ENCODE measurements at regions not wholly inside any gene's neighbourhood (a gene's known extent, or its start where the extent isn't known, plus 50 kb on each side); places are given as distances from the start of the nearest gene placed in this dataset.
"Not testable (repeated sequence)": the region's sequence is repeated elsewhere in the genome, so short reads cannot be mapped to it uniquely, and the experiment has no call there.

DNA sequence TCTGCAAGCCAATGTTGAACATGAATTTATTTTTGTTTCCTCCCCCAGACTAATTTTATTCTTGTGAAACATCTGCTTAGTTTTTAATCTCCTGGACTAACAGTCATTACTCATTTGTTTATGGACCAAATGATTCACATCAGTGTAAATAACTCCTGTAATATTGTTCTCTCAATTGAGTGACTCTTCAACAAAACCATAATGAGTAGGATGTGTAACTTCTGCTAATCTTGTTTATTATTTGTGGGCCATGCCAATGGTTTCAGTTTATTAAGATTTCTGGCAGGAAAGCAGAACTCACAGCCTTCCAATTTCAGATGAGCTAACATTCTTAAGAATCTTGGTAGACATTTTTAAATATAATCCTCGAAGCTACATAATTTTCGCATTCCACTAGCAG, 1216.3 kb upstream of the GOT2 start:
- Mint-ChIP-seq H3K4me1 (no peaks in the 10 kb centered on the region), H3K27me3 (no peaks in the 10 kb centered on the region), H3K9me3 (peaks cover 4% of the 10 kb centered on the region), H3K4me3 (no peak overlapping the region), H3K36me3 (no peaks in the 10 kb centered on the region), H3K27ac (no peak overlapping the region)
- DNase-seq: no peak

DNA sequence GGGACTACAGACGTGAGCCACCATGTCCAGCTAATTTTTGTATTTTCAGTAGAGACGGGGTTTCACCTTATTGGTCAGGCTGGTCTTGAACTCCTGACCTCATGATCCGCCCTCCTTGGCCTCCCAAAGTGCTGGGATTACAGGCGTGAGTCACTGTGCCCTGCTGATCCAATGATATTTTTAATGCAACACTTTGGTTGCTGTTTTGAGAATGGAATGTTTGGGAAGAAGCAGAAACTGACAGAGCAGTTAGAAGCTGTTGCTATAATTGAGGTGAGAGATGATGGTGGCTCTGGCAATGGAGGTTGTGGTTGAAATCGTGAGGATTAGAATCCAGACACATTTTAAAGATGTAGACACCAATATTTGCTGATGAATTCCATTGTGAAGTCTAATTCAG, 1209.9 kb upstream of the GOT2 start:
- H3K4me3 Mint-ChIP-seq, H3K36me3 Mint-ChIP-seq, H3K4me1 Mint-ChIP-seq, DNase-seq, H3K27me3 Mint-ChIP-seq, H3K27ac Mint-ChIP-seq, H3K9me3 Mint-ChIP-seq: not testable (repeated sequence)

DNA sequence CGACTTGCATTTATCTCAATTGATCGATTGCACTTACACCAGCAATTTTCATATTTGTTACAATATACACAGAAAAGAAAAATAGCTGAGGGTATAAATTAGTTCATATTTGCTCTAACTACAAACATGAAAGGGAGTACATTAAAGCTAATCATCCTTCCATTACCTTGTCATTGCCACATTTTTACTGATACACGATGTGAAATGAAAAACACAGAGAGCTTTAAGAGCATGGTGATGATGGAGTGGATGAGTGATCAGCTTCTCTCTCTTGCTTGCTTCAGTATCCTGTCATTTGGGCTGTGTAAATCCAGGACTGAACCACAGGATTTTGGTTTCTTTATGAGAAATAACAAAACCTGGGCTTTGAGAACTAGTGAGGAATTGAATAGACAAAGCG, 1207.5 kb upstream of the GOT2 start:
- no peak for DNase-seq
- peaks cover 2% of the 10 kb centered on the region for H3K9me3 Mint-ChIP-seq
- no peaks in the 10 kb centered on the region for H3K4me1 Mint-ChIP-seq
- H3K27me3 Mint-ChIP-seq: no peaks in the 10 kb centered on the region
- no peaks in the 10 kb centered on the region for H3K36me3 Mint-ChIP-seq
- no peak overlapping the region for H3K27ac Mint-ChIP-seq
- no peak overlapping the region for H3K4me3 Mint-ChIP-seq

DNA sequence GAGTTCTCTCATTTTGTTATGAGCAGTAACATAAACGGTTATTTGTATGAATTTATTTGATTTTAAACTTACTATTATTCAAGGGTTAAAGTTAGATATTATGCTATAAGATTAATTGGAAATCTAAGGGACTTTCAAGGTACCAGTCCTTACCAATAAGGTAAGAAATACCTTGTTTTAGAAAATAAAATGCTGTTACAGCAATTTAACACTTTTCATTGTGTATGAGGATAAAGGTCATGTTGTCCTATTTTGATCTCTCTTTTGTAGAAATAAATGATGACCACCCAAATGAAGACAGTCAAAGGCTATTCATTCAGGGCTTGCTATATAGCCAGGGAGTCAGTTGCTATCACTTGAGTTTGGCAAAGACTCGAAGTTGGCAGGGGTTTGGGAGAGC, 1185.9 kb upstream of the GOT2 start:
- DNase-seq: no peak
- no peaks in the 10 kb centered on the region for H3K4me1 Mint-ChIP-seq
- H3K4me3 Mint-ChIP-seq: no peak overlapping the region
- H3K27me3 Mint-ChIP-seq: no peaks in the 10 kb centered on the region
- H3K9me3 Mint-ChIP-seq: peaks cover 5% of the 10 kb centered on the region
- no peaks in the 10 kb centered on the region for H3K36me3 Mint-ChIP-seq
- no peak overlapping the region for H3K27ac Mint-ChIP-seq

DNA sequence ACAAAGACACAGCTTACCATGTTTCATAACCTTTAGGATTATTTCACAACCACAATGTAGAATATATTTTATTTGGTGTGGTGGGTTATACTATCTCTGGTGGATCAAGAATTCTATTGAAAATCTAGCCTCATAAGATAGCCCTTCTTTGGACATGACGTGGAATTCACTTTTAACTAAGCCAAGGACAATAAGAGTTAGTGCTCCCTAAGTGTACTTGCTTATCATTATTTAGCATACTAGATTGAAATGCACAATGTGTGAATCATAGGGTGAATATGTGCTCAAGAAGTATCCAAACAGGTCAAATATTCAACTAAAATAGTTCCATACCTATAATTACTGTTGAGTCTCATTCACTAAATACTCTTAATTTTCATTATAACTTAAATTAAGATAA, 1179.5 kb upstream of the GOT2 start:
- no peak overlapping the region for H3K27ac Mint-ChIP-seq
- no peak for DNase-seq
- no peak overlapping the region for H3K4me3 Mint-ChIP-seq
- H3K27me3 Mint-ChIP-seq: no peaks in the 10 kb centered on the region
- H3K36me3 Mint-ChIP-seq: no peaks in the 10 kb centered on the region
- peaks cover 2% of the 10 kb centered on the region for H3K9me3 Mint-ChIP-seq
- no peaks in the 10 kb centered on the region for H3K4me1 Mint-ChIP-seq

DNA sequence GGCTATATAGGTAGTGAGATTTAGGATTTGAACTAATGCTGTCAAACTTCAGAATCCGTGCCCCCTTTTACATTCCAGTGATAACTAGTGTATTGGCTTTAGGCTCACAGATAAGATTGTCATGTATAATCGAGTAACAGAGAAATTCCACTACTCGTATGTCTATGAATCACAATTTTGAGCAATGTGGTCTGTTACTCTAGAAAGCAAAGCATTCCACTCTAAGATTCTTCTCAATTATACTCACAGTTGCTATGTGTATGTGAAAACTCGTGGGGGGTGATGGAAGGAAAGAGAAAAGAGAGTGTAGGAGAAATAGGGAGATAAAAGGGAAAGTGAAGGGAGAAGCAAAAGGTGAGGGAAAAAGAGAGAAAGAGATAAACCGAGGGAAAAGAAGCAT, 1175.1 kb upstream of the GOT2 start:
- Mint-ChIP-seq H3K27ac (no peak overlapping the region), H3K9me3 (peaks cover 2% of the 10 kb centered on the region), H3K4me3 (no peak overlapping the region), H3K4me1 (no peaks in the 10 kb centered on the region), H3K27me3 (no peaks in the 10 kb centered on the region), H3K36me3 (no peaks in the 10 kb centered on the region)
- no peak for DNase-seq

DNA sequence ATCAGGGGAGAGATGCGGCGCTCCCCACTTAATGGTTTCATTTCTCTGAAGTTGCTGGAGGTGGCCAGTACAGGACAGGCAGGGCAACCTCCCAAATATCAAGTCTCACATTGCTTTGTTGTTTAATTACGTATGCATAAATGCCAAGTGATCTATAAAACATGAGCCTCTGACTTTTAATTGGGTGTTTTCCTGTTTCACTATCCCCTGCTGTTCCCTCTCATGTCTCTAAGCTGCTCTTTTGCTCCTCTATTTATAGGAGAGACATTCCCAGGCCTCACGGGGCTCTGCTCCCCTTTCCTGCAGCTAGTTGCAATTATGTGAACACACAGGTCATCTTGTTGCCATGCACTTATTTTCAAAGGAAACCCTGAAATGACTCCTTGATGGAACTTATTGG, 1173.5 kb upstream of the GOT2 start:
- H3K27me3 Mint-ChIP-seq: no peaks in the 10 kb centered on the region
- no peaks in the 10 kb centered on the region for H3K36me3 Mint-ChIP-seq
- H3K4me3 Mint-ChIP-seq: no peak overlapping the region
- no peaks in the 10 kb centered on the region for H3K4me1 Mint-ChIP-seq
- peaks cover 2% of the 10 kb centered on the region for H3K9me3 Mint-ChIP-seq
- no peak overlapping the region for H3K27ac Mint-ChIP-seq
- no peak for DNase-seq

DNA sequence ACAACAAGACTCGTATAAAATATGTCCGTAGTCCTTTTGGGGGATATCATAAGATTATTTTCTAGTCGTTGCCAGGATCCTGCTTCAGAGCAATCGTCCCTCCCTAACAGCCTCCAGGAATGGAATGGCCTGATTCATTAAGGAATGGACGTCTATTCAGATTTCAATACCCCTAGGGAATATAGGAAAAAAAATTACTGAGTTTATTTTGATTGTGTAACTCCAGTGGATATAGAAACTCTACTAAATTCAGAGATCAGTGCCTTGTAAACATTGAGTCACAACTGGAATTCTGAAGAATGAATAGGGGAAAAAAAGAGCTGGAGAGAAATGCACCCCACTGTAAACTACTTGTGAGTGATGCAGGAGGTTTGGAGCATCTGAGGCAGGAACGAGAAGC, 1171.5 kb upstream of the GOT2 start:
- H3K27ac Mint-ChIP-seq: no peak overlapping the region
- no peak overlapping the region for H3K4me3 Mint-ChIP-seq
- H3K27me3 Mint-ChIP-seq: no peaks in the 10 kb centered on the region
- no peaks in the 10 kb centered on the region for H3K9me3 Mint-ChIP-seq
- DNase-seq: no peak
- H3K4me1 Mint-ChIP-seq: no peaks in the 10 kb centered on the region
- no peaks in the 10 kb centered on the region for H3K36me3 Mint-ChIP-seq

DNA sequence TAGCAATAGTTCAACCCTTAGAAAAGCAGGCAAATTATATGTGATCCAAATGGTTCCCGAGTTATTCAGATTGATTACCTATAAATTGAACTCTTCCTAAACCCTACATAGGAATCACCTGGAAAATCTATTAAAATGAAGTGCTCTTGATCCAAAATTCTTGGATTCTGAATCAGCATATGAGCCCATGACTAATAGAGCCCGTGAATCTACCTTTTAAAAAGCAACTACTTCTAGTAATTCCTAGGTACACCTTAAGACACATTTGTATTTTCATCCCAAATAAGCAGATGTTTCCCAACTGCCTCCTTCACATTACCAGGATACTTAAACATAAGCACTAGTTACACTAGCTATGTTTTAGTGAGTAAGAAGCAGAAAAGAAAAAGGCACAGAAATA, 1171.0 kb upstream of the GOT2 start:
- Mint-ChIP-seq H3K4me3 (no peak overlapping the region), H3K36me3 (no peaks in the 10 kb centered on the region), H3K9me3 (no peaks in the 10 kb centered on the region), H3K27me3 (no peaks in the 10 kb centered on the region), H3K4me1 (no peaks in the 10 kb centered on the region), H3K27ac (no peak overlapping the region)
- no peak for DNase-seq

DNA sequence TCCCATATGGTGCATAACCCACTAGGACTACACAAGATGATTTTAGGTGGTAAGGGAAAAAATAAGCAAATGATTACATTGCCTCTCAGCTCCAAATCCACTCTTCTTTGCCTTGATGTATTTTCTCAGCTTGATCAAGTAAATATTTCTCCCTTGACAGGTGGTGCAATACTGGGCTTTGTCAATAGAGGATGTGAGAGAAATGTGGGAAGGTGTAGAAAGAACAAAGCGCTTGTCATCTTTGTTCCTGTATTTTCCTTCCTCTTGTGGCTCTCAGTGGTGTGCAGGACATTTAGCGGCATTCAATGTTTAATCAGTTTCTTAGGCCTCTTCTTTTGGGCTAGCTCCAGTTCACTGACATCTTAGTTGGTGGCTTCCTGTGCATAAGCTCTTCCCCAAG, 1165.8 kb upstream of the GOT2 start:
- H3K27ac Mint-ChIP-seq: no peak overlapping the region
- no peaks in the 10 kb centered on the region for H3K4me1 Mint-ChIP-seq

DNA sequence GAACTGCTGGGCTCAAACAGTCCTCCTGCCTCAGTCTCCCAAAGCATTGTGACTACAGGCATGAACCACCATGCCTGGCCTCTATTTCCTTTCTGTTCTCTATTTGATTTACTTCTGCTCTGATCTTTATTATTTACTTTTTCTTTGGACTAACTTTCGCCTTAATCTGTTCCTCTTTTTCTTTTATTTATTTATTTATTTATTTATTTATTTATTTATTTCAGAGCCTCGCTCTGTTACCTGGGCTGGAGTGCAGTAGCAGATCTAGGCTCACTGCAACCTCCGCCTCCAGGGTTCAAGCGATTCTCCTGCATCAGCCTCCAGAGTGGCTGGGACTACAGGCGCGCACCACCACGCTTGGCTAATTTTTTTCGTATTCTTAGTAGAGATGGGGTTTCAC, 1158.3 kb upstream of the GOT2 start:
- H3K4me3 Mint-ChIP-seq: no peak overlapping the region
- no peaks in the 10 kb centered on the region for H3K36me3 Mint-ChIP-seq
- H3K9me3 Mint-ChIP-seq: peaks cover 21% of the 10 kb centered on the region
- H3K27me3 Mint-ChIP-seq: no peaks in the 10 kb centered on the region
- DNase-seq: no peak
- no peak overlapping the region for H3K27ac Mint-ChIP-seq
- no peaks in the 10 kb centered on the region for H3K4me1 Mint-ChIP-seq

More for the DNA sequence above, 1165.8 kb upstream of the GOT2 start:
- H3K27me3 Mint-ChIP-seq: no peaks in the 10 kb centered on the region
- no peak for DNase-seq
- H3K9me3 Mint-ChIP-seq: peaks cover 3% of the 10 kb centered on the region
- H3K4me3 Mint-ChIP-seq: no peak overlapping the region
- H3K36me3 Mint-ChIP-seq: no peaks in the 10 kb centered on the region

DNA sequence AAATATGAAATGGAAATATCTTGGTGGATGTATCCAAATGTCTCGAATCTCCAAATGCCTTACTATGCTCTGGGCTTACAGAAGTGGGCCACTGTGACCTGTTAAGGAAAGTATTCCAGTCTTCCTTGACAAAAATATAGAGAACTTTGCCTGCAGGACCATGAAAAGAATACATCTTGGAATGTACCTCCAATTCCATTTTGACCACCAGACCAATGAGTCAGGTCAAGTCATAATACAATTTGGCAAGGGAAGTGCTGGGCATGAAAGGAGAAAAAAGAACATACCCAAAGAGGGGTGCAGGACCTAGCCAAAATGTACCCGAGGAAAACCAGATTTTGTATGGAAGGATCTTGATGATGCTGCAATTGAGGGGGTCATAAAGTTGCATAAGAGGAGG, 1153.7 kb upstream of the GOT2 start:
- Mint-ChIP-seq H3K9me3 (peaks cover 12% of the 10 kb centered on the region), H3K27ac (no peak overlapping the region), H3K4me3 (no peak overlapping the region), H3K4me1 (no peaks in the 10 kb centered on the region), H3K27me3 (no peaks in the 10 kb centered on the region), H3K36me3 (no peaks in the 10 kb centered on the region)
- DNase-seq: no peak

DNA sequence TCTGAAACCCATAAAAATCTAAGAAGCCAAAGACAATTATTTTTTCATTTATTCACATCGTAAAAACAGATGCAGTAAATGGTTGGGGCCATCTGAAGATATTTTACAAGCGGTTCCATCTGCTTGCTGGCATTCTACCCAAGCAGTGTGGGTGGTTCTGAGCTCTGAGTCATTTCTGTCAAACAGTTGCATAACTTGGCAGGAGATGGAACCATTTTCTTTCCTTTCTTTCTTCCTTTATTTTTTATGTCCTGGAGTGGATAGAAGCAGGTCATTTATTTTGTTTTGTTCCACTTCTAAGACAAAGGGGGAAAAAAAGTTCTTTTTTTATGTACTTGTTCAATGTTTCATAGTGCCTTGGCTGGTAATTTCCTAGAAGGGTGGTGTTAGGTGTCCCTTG, 1151.9 kb upstream of the GOT2 start:
- Mint-ChIP-seq H3K27ac (no peak overlapping the region), H3K4me1 (no peaks in the 10 kb centered on the region), H3K27me3 (no peaks in the 10 kb centered on the region)

DNA sequence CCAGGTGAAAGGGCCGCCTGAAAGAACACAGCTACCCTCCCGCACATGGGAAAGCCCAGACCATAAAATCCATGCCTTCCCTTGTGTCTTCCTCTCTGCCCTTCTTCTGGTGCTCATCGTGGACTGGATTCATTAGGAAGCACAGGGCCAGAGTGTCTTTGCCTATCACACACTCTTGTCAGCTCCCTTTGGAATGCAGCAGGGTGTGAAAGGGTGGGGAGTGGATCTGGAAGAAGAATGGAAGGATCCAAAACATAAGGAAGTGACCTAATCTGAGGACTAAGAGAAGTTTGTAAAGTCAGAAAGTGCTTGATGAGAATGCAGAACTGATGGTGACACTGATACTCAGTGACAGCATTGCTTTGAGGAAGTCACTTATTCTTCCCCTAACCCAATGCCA, 1147.3 kb upstream of the GOT2 start:
- H3K27ac Mint-ChIP-seq: no peak overlapping the region
- DNase-seq: no peak
- H3K36me3 Mint-ChIP-seq: no peaks in the 10 kb centered on the region
- no peaks in the 10 kb centered on the region for H3K27me3 Mint-ChIP-seq
- H3K4me1 Mint-ChIP-seq: no peaks in the 10 kb centered on the region
- H3K9me3 Mint-ChIP-seq: no peaks in the 10 kb centered on the region
- H3K4me3 Mint-ChIP-seq: no peak overlapping the region

More for the DNA sequence above, 1151.9 kb upstream of the GOT2 start:
- no peak for DNase-seq
- Mint-ChIP-seq H3K9me3 (peaks cover 9% of the 10 kb centered on the region), H3K36me3 (no peaks in the 10 kb centered on the region), H3K4me3 (no peak overlapping the region)

DNA sequence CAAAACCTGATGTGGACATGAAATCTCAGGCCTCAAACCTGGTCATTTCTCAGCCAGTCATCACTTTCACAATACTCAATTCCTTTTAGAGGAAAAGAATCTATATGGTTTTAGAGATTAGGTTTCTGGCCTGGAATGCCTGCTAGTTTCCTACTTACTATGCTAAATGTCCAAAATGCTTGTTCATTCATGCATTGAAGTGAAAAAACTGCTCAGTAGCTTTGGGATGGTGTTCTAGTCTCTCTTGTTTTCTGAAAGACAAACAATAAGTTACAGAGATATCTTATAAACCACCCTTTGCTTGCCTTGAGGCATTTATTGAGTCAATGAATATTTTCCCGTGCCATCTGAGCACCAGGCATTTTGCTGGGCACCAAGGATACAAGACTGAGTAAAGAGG, 1146.5 kb upstream of the GOT2 start:
- Mint-ChIP-seq H3K4me1 (no peaks in the 10 kb centered on the region), H3K4me3 (no peak overlapping the region), H3K27me3 (no peaks in the 10 kb centered on the region), H3K9me3 (no peaks in the 10 kb centered on the region), H3K27ac (no peak overlapping the region), H3K36me3 (no peaks in the 10 kb centered on the region)
- DNase-seq: no peak

DNA sequence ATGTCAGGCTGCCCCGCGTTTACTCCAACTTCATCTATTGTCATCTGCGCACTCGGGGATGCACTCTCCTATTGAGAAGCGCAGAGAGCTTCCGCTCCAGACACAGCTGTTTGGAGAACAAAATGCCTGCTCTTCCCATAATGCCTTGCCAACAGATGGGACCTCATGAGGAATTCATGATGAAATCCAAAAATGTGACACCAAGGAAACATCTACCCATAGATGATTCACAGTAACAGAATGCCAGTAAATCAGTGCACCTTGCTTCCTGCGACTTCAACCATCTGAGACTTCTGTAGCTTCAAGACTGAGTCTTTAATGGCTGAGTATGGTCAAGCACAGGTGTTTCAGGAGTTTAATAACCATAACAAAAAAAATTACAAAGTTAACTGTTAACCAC, 1144.9 kb upstream of the GOT2 start:
- H3K36me3 Mint-ChIP-seq: no peaks in the 10 kb centered on the region
- no peaks in the 10 kb centered on the region for H3K9me3 Mint-ChIP-seq
- no peaks in the 10 kb centered on the region for H3K4me1 Mint-ChIP-seq
- no peaks in the 10 kb centered on the region for H3K27me3 Mint-ChIP-seq
- DNase-seq: no peak
- no peak overlapping the region for H3K27ac Mint-ChIP-seq
- H3K4me3 Mint-ChIP-seq: no peak overlapping the region

DNA sequence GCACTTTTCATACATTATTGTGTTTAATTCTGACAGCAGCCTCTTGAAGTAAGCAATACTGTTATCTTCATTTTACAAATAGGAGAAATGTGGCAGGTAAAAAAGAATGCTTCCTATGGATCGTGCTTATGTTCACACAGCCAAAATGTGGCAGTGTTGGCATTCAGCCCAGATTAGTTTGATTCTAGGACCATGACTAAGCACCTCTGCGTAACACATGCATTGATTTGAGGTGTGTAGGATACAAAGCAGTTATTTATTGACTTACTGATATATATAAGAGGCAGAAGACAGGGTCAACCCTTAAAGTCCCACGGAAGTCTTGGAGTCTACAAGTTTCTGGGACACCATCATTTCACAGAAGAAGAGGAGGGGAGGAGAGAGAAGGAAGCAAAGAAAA, 1144.4 kb upstream of the GOT2 start:
- DNase-seq: no peak
- H3K9me3 Mint-ChIP-seq: no peaks in the 10 kb centered on the region

More for the DNA sequence above, 1144.4 kb upstream of the GOT2 start:
- Mint-ChIP-seq H3K4me1 (no peaks in the 10 kb centered on the region), H3K27ac (no peak overlapping the region), H3K27me3 (no peaks in the 10 kb centered on the region), H3K36me3 (no peaks in the 10 kb centered on the region), H3K4me3 (no peak overlapping the region)

Measured in activated naive CD8-positive, alpha-beta T cell treated with anti-CD3 and anti-CD28 coated beads for 36 hours (primary cell).